ENCODE measurements at regions not wholly inside any gene's neighbourhood (a gene's known extent, or its start where the extent isn't known, plus 50 kb on each side); places are given as distances from the start of the nearest gene placed in this dataset.

DNA sequence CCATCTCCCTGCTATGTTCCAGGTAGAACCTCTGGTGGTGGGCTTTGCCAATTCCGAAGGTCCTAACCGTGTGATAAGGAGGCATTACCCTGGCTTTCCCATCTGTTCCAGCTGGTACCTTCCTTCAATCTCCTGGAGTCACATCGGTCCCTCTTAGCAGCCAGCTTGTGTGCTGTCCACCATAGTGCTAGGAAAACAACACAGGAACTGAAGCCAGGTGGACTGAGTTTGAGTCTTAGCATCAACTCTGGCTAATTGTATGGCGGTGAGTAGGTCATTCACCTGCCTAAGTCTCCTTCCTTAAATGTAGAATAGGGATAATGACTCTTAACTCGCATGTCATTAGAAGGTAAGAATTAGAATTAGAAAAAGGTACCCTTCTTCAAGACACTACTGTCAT is 159.6 kb upstream of the E2F8 start:
- Histone ChIP-seq H3K4me3 (replicated peaks; ENCODE audit: insufficient read depth, low read length) (no peak overlapping the region), H3K27ac (replicated peaks) (no peak overlapping the region), H3K27me3 (ENCODE audit: insufficient read depth, poor library complexity, severe bottlenecking) (no peaks in the 10 kb centered on the region)
- TF ChIP-seq, protein P1, sequence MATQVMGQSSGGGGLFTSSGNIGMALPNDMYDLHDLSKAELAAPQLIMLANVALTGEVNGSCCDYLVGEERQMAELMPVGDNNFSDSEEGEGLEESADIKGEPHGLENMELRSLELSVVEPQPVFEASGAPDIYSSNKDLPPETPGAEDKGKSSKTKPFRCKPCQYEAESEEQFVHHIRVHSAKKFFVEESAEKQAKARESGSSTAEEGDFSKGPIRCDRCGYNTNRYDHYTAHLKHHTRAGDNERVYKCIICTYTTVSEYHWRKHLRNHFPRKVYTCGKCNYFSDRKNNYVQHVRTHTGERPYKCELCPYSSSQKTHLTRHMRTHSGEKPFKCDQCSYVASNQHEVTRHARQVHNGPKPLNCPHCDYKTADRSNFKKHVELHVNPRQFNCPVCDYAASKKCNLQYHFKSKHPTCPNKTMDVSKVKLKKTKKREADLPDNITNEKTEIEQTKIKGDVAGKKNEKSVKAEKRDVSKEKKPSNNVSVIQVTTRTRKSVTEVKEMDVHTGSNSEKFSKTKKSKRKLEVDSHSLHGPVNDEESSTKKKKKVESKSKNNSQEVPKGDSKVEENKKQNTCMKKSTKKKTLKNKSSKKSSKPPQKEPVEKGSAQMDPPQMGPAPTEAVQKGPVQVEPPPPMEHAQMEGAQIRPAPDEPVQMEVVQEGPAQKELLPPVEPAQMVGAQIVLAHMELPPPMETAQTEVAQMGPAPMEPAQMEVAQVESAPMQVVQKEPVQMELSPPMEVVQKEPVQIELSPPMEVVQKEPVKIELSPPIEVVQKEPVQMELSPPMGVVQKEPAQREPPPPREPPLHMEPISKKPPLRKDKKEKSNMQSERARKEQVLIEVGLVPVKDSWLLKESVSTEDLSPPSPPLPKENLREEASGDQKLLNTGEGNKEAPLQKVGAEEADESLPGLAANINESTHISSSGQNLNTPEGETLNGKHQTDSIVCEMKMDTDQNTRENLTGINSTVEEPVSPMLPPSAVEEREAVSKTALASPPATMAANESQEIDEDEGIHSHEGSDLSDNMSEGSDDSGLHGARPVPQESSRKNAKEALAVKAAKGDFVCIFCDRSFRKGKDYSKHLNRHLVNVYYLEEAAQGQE (IDR thresholded peaks at IDR 0.05; ENCODE audit: insufficient replicate concordance, low read depth) = no peak
- TF ChIP-seq GABPA (IDR thresholded peaks at IDR 0.05; ENCODE audit: low read depth) = no peak
- TF ChIP-seq SPI1 (IDR thresholded peaks at IDR 0.05; ENCODE audit: borderline replicate concordance, low read depth) = no peak
- TF ChIP-seq, protein P2, sequence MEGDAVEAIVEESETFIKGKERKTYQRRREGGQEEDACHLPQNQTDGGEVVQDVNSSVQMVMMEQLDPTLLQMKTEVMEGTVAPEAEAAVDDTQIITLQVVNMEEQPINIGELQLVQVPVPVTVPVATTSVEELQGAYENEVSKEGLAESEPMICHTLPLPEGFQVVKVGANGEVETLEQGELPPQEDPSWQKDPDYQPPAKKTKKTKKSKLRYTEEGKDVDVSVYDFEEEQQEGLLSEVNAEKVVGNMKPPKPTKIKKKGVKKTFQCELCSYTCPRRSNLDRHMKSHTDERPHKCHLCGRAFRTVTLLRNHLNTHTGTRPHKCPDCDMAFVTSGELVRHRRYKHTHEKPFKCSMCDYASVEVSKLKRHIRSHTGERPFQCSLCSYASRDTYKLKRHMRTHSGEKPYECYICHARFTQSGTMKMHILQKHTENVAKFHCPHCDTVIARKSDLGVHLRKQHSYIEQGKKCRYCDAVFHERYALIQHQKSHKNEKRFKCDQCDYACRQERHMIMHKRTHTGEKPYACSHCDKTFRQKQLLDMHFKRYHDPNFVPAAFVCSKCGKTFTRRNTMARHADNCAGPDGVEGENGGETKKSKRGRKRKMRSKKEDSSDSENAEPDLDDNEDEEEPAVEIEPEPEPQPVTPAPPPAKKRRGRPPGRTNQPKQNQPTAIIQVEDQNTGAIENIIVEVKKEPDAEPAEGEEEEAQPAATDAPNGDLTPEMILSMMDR (IDR thresholded peaks at IDR 0.05; ENCODE audit: insufficient read depth, low read length) = no peak
- no peak for TF ChIP-seq POLR2AphosphoS5 (IDR thresholded peaks at IDR 0.05; ENCODE audit: low read depth)
- DNase-seq (ENCODE audit: low read depth in 1 of 2, low spot score in 1 of 2) = no peak

DNA sequence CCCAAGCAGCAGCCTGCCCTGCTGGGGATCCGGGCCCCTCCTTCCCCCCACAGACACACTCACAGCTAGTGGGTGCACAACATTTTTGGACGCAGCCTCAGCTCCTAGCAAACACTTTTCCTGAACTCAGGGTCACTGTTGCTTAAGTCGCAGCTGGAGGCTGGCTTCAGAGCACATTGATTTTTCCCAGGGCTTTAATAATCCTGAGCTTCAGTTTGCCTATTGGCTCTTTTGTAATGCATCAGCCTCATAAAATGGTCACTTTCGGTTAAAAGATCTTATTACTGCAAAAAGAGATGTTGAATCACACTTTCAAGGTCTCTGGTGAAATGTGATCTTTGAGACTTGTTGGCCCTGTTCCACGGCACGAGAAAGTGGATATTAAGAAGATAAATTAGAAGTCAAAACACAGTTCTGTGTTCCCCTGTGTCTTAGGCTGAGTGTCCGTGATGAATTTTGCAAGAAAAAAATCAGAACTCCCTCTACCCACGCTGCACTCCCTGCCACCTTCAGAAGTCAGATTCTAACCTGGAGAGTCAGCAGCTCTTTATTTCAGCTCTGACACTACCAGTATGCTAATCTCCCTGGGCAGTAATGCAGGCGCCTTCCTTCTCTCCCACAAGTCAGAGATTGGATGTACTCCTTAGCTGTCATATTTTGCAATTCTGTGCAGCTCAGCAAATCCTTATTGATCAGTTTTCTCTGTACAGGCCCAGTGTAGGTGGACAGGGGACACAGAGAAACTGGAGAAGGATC is 158.2 kb upstream of the E2F8 start:
- H3K27ac ChIP-seq (replicated peaks) = no peak overlapping the region
- no peaks in the 10 kb centered on the region for H3K27me3 ChIP-seq (ENCODE audit: insufficient read depth, poor library complexity, severe bottlenecking)
- no peak overlapping the region for H3K4me3 ChIP-seq (replicated peaks; ENCODE audit: insufficient read depth, low read length)
- no peak for TF ChIP-seq SPI1 (IDR thresholded peaks at IDR 0.05; ENCODE audit: borderline replicate concordance, low read depth)
- no peak for TF ChIP-seq POLR2AphosphoS5 (IDR thresholded peaks at IDR 0.05; ENCODE audit: low read depth)
- TF ChIP-seq GABPA (IDR thresholded peaks at IDR 0.05; ENCODE audit: low read depth) = no peak
- TF ChIP-seq, protein P2 (IDR thresholded peaks at IDR 0.05; ENCODE audit: insufficient read depth, low read length) = no peak
- TF ChIP-seq, protein P1 (IDR thresholded peaks at IDR 0.05; ENCODE audit: insufficient replicate concordance, low read depth) = no peak
- no peak for DNase-seq (ENCODE audit: low read depth in 1 of 2, low spot score in 1 of 2)

DNA sequence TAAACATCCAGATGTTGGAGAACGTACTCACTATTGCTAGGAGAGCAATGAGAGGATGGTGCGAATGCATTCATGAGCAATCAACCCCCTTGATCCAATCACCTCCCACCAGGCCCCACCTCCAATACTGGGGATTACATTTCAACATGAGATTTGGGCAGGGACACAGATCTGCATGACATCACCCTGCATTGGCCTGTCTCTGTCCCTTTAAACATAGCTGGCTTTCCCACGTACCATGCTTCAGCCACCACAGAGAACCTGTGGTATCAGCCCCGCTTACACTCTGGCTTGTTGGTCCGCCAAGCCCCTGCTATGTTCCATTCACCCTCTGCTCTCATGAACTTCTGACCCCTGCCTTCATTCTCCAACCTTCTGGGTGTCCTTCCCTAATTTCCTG is 157.5 kb upstream of the E2F8 start:
- Histone ChIP-seq H3K27me3 (ENCODE audit: insufficient read depth, poor library complexity, severe bottlenecking) (no peaks in the 10 kb centered on the region), H3K27ac (replicated peaks) (no peak overlapping the region), H3K4me3 (replicated peaks; ENCODE audit: insufficient read depth, low read length) (no peak overlapping the region)
- no peak for DNase-seq (ENCODE audit: low read depth in 1 of 2, low spot score in 1 of 2)
- TF ChIP-seq SPI1 (IDR thresholded peaks at IDR 0.05; ENCODE audit: borderline replicate concordance, low read depth) (no peak), GABPA (IDR thresholded peaks at IDR 0.05; ENCODE audit: low read depth) (no peak), POLR2AphosphoS5 (IDR thresholded peaks at IDR 0.05; ENCODE audit: low read depth) (no peak)
- TF ChIP-seq, protein P1 (IDR thresholded peaks at IDR 0.05; ENCODE audit: insufficient replicate concordance, low read depth) = no peak

Measured in HL-60 (cell line).